ENCODE measurements at regions not wholly inside any gene's neighbourhood (a gene's known extent, or its start where the extent isn't known, plus 50 kb on each side); places are given as distances from the start of the nearest gene placed in this dataset.

DNA sequence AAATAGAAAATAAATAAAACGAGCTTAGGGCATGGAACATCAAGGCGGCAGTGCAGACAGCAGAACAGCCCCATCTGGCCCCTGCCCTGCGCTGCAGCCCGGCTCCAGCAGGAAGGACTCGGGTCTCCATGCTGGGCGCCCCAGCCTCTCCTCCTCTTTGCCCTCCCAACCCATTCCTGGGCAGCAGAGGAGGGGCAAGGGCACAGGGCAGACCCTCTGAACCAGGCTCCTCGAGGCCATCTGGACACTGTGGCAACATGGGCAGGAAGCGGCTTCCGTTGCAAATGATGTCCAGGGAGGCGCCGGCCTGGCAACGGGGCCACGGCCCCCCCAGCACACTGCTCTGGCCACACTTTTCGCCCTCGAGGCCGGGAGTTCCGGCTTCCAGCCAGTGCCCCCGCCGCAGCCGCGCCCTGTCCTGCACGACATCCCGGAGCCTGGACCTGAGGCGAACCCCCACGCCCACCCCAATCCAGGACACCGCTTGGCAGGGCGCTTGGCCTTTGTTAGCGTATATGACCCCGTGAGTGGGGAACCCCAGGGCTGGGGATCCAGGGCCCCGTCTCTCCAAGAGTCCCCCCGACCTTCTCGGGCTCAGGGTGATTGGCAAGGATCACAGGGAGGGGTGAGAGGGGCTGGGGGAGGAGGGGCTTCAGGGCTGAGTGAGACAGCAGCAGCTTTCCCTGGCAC is 192.1 kb downstream of the IGLL1 start:
- Histone ChIP-seq H3K27me3 (ENCODE audit: insufficient read depth, low read depth) (peaks cover 17% of the 10 kb centered on the region; the same call in 1 of the 2 replicates), H3K9me2 (ENCODE audit: insufficient read depth) (no peaks in the 10 kb centered on the region), H3K36me3 (ENCODE audit: low read depth) (no peaks in the 10 kb centered on the region), H4K20me1 (ENCODE audit: insufficient read depth) (no peaks in the 10 kb centered on the region), H3K27ac (no peak overlapping the region), H2AFZ (no peak overlapping the region), H3K4me1 (replicated peaks; ENCODE audit: insufficient read depth) (no peaks in the 10 kb centered on the region), H3K4me3 (no peak overlapping the region), H3F3A (ENCODE audit: insufficient read depth, low read depth) (no peaks in the 10 kb centered on the region), H3K9me3 (ENCODE audit: insufficient read depth, low read depth) (no peaks in the 10 kb centered on the region), H3K79me2 (ENCODE audit: low read depth) (no peaks in the 10 kb centered on the region), H3K4me2 (no peak overlapping the region)
- BruUV-seq (replicated peaks): no TSS peak
- ChIA-PET CTCF (interaction anchor here (0.6 kb wide), 1 partner anchor 1042 kb away, joined by 3 read pairs; no protein-coding TSS in a partner anchor), POLR2A (ENCODE audit: unreplicated experiment) (no interaction called here)
- TF ChIP-seq EZH2 (IDR thresholded peaks at IDR 0.05; ENCODE audit: low read depth) (no peak), CTCF (conservative IDR thresholded peaks at IDR 0.05) (no peak)
- no peak for DNase-seq
- intact Hi-C loops (cut with micrococcal nuclease; ENCODE audit: unreplicated experiment): loop anchor here (5.0 kb wide), 1 partner anchor 261 kb away; no protein-coding TSS in a partner anchor

DNA sequence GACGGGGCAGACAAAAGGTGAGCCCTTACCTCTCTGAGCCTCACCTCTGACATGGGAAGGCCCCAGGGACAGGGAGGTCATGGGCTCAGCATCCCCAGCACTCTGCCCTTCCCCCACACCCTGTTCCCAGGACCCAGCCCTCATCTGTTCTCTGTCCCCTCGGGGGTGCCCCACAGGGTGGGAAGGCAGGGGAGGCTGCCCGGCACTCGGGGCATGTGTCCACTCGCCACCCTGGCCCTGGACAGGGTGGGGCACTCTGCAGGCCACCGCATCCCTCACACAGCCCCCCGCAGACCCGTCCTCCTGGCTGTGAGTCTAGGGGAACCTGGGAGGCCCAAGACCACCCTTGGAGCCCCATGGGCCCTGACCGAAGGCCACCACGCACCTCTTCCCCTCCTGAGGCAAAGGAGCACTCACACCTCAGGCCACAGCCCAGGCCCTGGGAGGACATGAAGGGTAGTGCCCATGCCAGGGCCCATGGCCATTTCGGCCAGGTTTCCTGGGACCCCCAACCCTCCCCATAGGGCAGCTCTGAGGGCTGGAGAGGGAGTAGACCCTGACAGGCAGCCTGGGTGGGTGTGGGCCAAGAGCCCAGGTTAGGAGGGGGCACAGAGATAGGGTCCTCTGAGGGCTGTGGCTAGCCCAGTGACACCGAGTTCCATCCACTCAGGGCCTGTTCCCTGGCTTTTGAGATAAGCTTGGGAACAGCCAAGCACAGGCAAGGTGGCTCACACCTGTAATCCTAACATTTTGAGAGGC is 193.1 kb downstream of the IGLL1 start:
- Histone ChIP-seq H3K27ac (no peak overlapping the region), H3K27me3 (ENCODE audit: insufficient read depth, low read depth) (peaks cover 25% of the 10 kb centered on the region), H2AFZ (no peak overlapping the region), H3K9me2 (ENCODE audit: insufficient read depth) (no peaks in the 10 kb centered on the region), H3K4me1 (replicated peaks; ENCODE audit: insufficient read depth) (no peaks in the 10 kb centered on the region), H3K79me2 (ENCODE audit: low read depth) (no peaks in the 10 kb centered on the region), H3K4me2 (no peak overlapping the region), H3K4me3 (no peak overlapping the region), H4K20me1 (ENCODE audit: insufficient read depth) (no peaks in the 10 kb centered on the region), H3K36me3 (ENCODE audit: low read depth) (no peaks in the 10 kb centered on the region), H3F3A (ENCODE audit: insufficient read depth, low read depth) (no peaks in the 10 kb centered on the region), H3K9me3 (ENCODE audit: insufficient read depth, low read depth) (no peaks in the 10 kb centered on the region)
- TF ChIP-seq CTCF (conservative IDR thresholded peaks at IDR 0.05): no peak
- TF ChIP-seq EZH2 (IDR thresholded peaks at IDR 0.05; ENCODE audit: low read depth): no peak
- BruUV-seq (replicated peaks): no TSS peak
- intact Hi-C loops (cut with micrococcal nuclease; ENCODE audit: unreplicated experiment): loop anchor here (1.0 to 5.0 kb wide), 2 partner anchors 260 to 428 kb away; no protein-coding TSS in a partner anchor
- CTCF ChIA-PET: no interaction called here
- POLR2A ChIA-PET (ENCODE audit: unreplicated experiment): no interaction called here
- no peak for DNase-seq

GRCh38 chr22:23385678-23386631 is 194.1 kb downstream of the IGLL1 start:
- no TSS peak for BruUV-seq (replicated peaks)
- Histone ChIP-seq H2AFZ (no peak overlapping the region), H3K36me3 (ENCODE audit: low read depth) (no peaks in the 10 kb centered on the region), H3K4me3 (no peak overlapping the region), H3F3A (ENCODE audit: insufficient read depth, low read depth) (no peaks in the 10 kb centered on the region), H4K20me1 (ENCODE audit: insufficient read depth) (no peaks in the 10 kb centered on the region), H3K4me1 (replicated peaks; ENCODE audit: insufficient read depth) (no peaks in the 10 kb centered on the region), H3K4me2 (no peak overlapping the region), H3K27me3 (ENCODE audit: insufficient read depth, low read depth) (peaks cover 29% of the 10 kb centered on the region), H3K27ac (no peak overlapping the region), H3K9me2 (ENCODE audit: insufficient read depth) (no peaks in the 10 kb centered on the region), H3K9me3 (ENCODE audit: insufficient read depth, low read depth) (no peaks in the 10 kb centered on the region), H3K79me2 (ENCODE audit: low read depth) (no peaks in the 10 kb centered on the region)
- ChIA-PET CTCF (interaction anchor here (0.6 to 1.1 kb wide), 3 partner anchors 107 to 632 kb away, joined by 3 to 6 read pairs (median 3); no protein-coding TSS in a partner anchor), POLR2A (ENCODE audit: unreplicated experiment) (no interaction called here)
- TF ChIP-seq CTCF (conservative IDR thresholded peaks at IDR 0.05) (peak; percentile 98), EZH2 (IDR thresholded peaks at IDR 0.05; ENCODE audit: low read depth) (no peak)
- intact Hi-C loops (cut with micrococcal nuclease; ENCODE audit: unreplicated experiment): loop anchor here (1.0 to 5.0 kb wide), 2 partner anchors 259 to 427 kb away; no protein-coding TSS in a partner anchor
- peak; percentile 41 to 75 for DNase-seq

All from PC-9 (cell line).